GM21528 (cell line): ENCODE measurements at regions not wholly inside any gene's neighbourhood (a gene's known extent, or its start where the extent isn't known, plus 50 kb on each side); places are given as distances from the start of the nearest gene placed in this dataset.
"Not testable (repeated sequence)": the region's sequence is repeated elsewhere in the genome, so short reads cannot be mapped to it uniquely, and the experiment has no call there.

Experiments
- ATAC-seq: cut with Tn5 transposase; IDR thresholded peaks from one replicate; pipeline ENCODE4 v1.9.1; 2021; ENCODE audit warnings: mild to moderate bottlenecking, moderate library complexity; ENCODE audit not compliant: unreplicated experiment, low FRiP score

GRCh38 chr1:65059930-65060538, 88.0 kb upstream of the AK4 start:
- ATAC-seq, result no peak

GRCh38 chr1:65062339-65062738, 85.7 kb upstream of the AK4 start:
- ATAC-seq, result no peak

GRCh38 chr1:65063025-65063424, 85.0 kb upstream of the AK4 start:
- ATAC-seq, result no peak

GRCh38 chr1:65064981-65065380, 83.0 kb upstream of the AK4 start:
- no peak for ATAC-seq

GRCh38 chr1:65065524-65066418, 82.2 kb upstream of the AK4 start:
- ATAC-seq, result no peak

- ATAC-seq, result peak; percentile 11
These were observed 81.6 kb upstream of the AK4 start for GRCh38 chr1:65066419-65066765.

- peak; percentile 44 for ATAC-seq
These were observed 81.1 kb upstream of the AK4 start for GRCh38 chr1:65066766-65067490.

GRCh38 chr1:65067491-65068201, 80.4 kb upstream of the AK4 start:
- peak; percentile 43 for ATAC-seq

GRCh38 chr1:65068202-65069010, 79.6 kb upstream of the AK4 start:
- no peak for ATAC-seq

- no peak for ATAC-seq
These were observed 78.9 kb upstream of the AK4 start for GRCh38 chr1:65069011-65069565.

- ATAC-seq, result no peak
These were observed 75.2 kb upstream of the AK4 start for GRCh38 chr1:65072845-65073244.

GRCh38 chr1:65075123-65075976, 72.7 kb upstream of the AK4 start:
- peak; percentile 83 for ATAC-seq

- no peak for ATAC-seq
These were observed 70.6 kb upstream of the AK4 start for GRCh38 chr1:65077369-65077768.

- ATAC-seq, result no peak
These were observed 68.1 kb upstream of the AK4 start for GRCh38 chr1:65079941-65080340.

- no peak for ATAC-seq
These were observed 65.5 kb upstream of the AK4 start for GRCh38 chr1:65082346-65083040.

- no peak for ATAC-seq
These were observed 64.6 kb upstream of the AK4 start for GRCh38 chr1:65083263-65083896.

- ATAC-seq, result no peak
These were observed 63.9 kb upstream of the AK4 start for GRCh38 chr1:65084066-65084465.

GRCh38 chr1:65087519-65087918, 60.5 kb upstream of the AK4 start:
- not testable (repeated sequence) for ATAC-seq
